ENCODE measurements at regions not wholly inside any gene's neighbourhood (a gene's known extent, or its start where the extent isn't known, plus 50 kb on each side); places are given as distances from the start of the nearest gene placed in this dataset.

GRCh38 chr12:127254420-127254955 is 1012.5 kb upstream of the TMEM132C start:
- no peak for TF ChIP-seq CTCF (conservative IDR thresholded peaks at IDR 0.05)
- no peak for TF ChIP-seq EZH2 (IDR thresholded peaks at IDR 0.05; ENCODE audit: low read depth)
